Neural cell (in vitro differentiated cells): ENCODE measurements at regions not wholly inside any gene's neighbourhood (a gene's known extent, or its start where the extent isn't known, plus 50 kb on each side); places are given as distances from the start of the nearest gene placed in this dataset.

ENCODE experiments used
- H2AFZ ChIP-seq: fragments of 200-600, 300-800 bp; sonication (generic), shearing (Covaris generic); 2 replicates; pipeline ENCODE4 v1.6.0; 2014; ENCODE audit warnings: low read depth, mild to moderate bottlenecking, antibody characterized with exemption, low read length, moderate library complexity
- H3F3A ChIP-seq: fragments of 200-600 bp; shearing (Covaris generic); 2 replicates; pipeline ENCODE4 v1.6.1; 2016; ENCODE audit warnings: mild to moderate bottlenecking, moderate library complexity, mixed read lengths, antibody characterized with exemption, low read length; ENCODE audit not compliant: insufficient read depth, poor library complexity, severe bottlenecking
- H3K27ac ChIP-seq: fragments of 200-600, 300-800 bp; sonication (generic), shearing (Covaris generic); 2 replicates; pipeline ENCODE4 v1.5.1; 2014; ENCODE audit warnings: mild to moderate bottlenecking, low read length, moderate library complexity
- H3K27me3 ChIP-seq: fragments of 300-800, 200-600 bp; sonication (generic), shearing (Covaris generic); 2 replicates; pipeline ENCODE4 v1.6.0; 2014; ENCODE audit warnings: mild to moderate bottlenecking, low read depth, low read length, moderate library complexity; ENCODE audit not compliant: insufficient read depth
- H3K36me3 ChIP-seq: fragments of 300-800, 200-600 bp; sonication (generic), shearing (Covaris generic); 2 replicates; pipeline ENCODE4 v1.5.1; 2014; ENCODE audit warnings: mild to moderate bottlenecking, antibody characterized with exemption, low read length, moderate library complexity; ENCODE audit not compliant: insufficient read depth
- H3K4me2 ChIP-seq: fragments of 300-800, 200-600 bp; sonication (generic), shearing (Covaris generic); 2 replicates; pipeline ENCODE4 v1.6.0; 2014; ENCODE audit warnings: mild to moderate bottlenecking, low read length
- H3K4me3 ChIP-seq: fragments of 300-800, 200-600 bp; sonication (generic), shearing (Covaris generic); 2 replicates; pipeline ENCODE4 v1.5.1; 2014; ENCODE audit warnings: mild to moderate bottlenecking, low read length, moderate library complexity
- H3K79me2 ChIP-seq: fragments of 200-600 bp; shearing (Covaris generic); replicated peaks from 2 replicates; pipeline ENCODE4 v1.6.0; 2014; ENCODE audit warnings: mild to moderate bottlenecking, low read length, moderate library complexity; ENCODE audit not compliant: insufficient read depth
- H3K9ac ChIP-seq: fragments of 300-800, 200-600 bp; sonication (generic), shearing (Covaris generic); 2 replicates; pipeline ENCODE4 v1.6.1; 2016; ENCODE audit warnings: mild to moderate bottlenecking, low read length, mixed read lengths
- H3K9me2 ChIP-seq: fragments of 200-600 bp; shearing (Covaris generic); 2 replicates; pipeline ENCODE4 v1.6.1; 2016; ENCODE audit warnings: mild to moderate bottlenecking, low read length, mixed read lengths; ENCODE audit not compliant: insufficient read depth
- H3K9me3 ChIP-seq: fragments of 200-600, 300-800 bp; sonication (generic), shearing (Covaris generic); 2 replicates; pipeline ENCODE4 v1.6.1; 2016; ENCODE audit warnings: mild to moderate bottlenecking, mixed run types, low read length, moderate library complexity, mixed read lengths
- H4K20me1 ChIP-seq: fragments of 200-600 bp; shearing (Covaris generic); 2 replicates; pipeline ENCODE4 v1.6.1; 2016; ENCODE audit warnings: mild to moderate bottlenecking, mixed run types; ENCODE audit not compliant: insufficient read depth
- CTCF ChIP-seq: fragments of 450-650 bp; IDR thresholded peaks from 2 replicates; pipeline ENCODE4 v1.5.1; 2014; ENCODE audit warnings: antibody characterized with exemption, mild to moderate bottlenecking, moderate library complexity; ENCODE audit not compliant: poor library complexity, severe bottlenecking
- EP300 ChIP-seq: fragments of 450-650 bp; conservative IDR thresholded peaks from 2 replicates; pipeline ENCODE4 v1.6.1; 2014; ENCODE audit warnings: antibody characterized with exemption, mild to moderate bottlenecking, moderate library complexity; ENCODE audit not compliant: poor library complexity, severe bottlenecking
- EZH2 ChIP-seq: fragments of 200-600, 300-800 bp; shearing (Covaris generic), sonication (generic); IDR thresholded peaks from 2 replicates; pipeline ENCODE4 v1.6.1; 2014; ENCODE audit warnings: antibody characterized with exemption, low read length, borderline replicate concordance, mild to moderate bottlenecking; ENCODE audit not compliant: insufficient read depth, poor library complexity, severe bottlenecking
- MXI1 ChIP-seq: fragments of 450-650 bp; conservative IDR thresholded peaks from 2 replicates; pipeline ENCODE4 v1.6.1; 2014; ENCODE audit warnings: antibody characterized with exemption, mild to moderate bottlenecking; ENCODE audit not compliant: poor library complexity, severe bottlenecking
- POLR2AphosphoS5 ChIP-seq: IDR thresholded peaks from 2 replicates; pipeline ENCODE4 v1.6.1; 2012
- RAD21 ChIP-seq: fragments of 450-650 bp; conservative IDR thresholded peaks from 2 replicates; pipeline ENCODE4 v1.6.1; 2014; ENCODE audit warnings: antibody characterized with exemption, mild to moderate bottlenecking, moderate library complexity
- REST ChIP-seq: IDR thresholded peaks from 2 replicates; pipeline ENCODE4 v1.6.1; 2012; ENCODE audit warnings: borderline replicate concordance
- SMC3 ChIP-seq: fragments of 450-650 bp; conservative IDR thresholded peaks from 2 replicates; pipeline ENCODE4 v1.6.1; 2014; ENCODE audit warnings: antibody characterized with exemption, mild to moderate bottlenecking, moderate library complexity; ENCODE audit not compliant: poor library complexity
- TAF1 ChIP-seq: IDR thresholded peaks from 2 replicates; pipeline ENCODE4 v1.6.1; 2012; ENCODE audit warnings: low read depth

DNA sequence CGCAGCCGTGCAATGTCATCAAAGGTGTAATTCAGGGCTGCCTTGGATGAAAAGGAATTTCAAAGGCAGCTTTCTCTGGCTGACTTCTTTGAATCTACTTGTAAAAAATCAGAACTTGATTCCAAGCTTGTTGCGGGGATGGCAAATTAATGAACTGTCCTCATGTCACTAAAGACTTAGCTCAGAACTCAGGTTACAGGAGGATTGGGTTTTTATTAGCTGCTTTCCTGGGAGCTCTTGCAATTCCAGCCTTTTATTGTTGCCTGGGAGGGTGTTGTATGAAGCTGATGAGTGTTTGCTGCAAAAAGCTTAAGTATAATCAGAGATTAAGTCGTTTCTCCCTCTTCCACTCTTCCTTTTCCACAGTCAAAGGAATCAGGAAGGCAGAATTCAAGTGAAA lies 113.0 kb upstream of the CDH4 start:
- Histone ChIP-seq H3K4me3 (no peak overlapping the region), H3K9me2 (no peaks in the 10 kb centered on the region), H3K27me3 (no peaks in the 10 kb centered on the region), H2AFZ (no peak overlapping the region), H3K36me3 (no peaks in the 10 kb centered on the region), H3K79me2 (no peaks in the 10 kb centered on the region), H3K9ac (peak overlapping the region; percentile 5), H3K4me2 (no peak overlapping the region), H3F3A (no peaks in the 10 kb centered on the region), H3K27ac (peak overlapping the region; percentile 53), H4K20me1 (no peaks in the 10 kb centered on the region), H3K9me3 (no peaks in the 10 kb centered on the region)
- TF ChIP-seq REST: peak; percentile 62
- no peak for TF ChIP-seq POLR2AphosphoS5

DNA sequence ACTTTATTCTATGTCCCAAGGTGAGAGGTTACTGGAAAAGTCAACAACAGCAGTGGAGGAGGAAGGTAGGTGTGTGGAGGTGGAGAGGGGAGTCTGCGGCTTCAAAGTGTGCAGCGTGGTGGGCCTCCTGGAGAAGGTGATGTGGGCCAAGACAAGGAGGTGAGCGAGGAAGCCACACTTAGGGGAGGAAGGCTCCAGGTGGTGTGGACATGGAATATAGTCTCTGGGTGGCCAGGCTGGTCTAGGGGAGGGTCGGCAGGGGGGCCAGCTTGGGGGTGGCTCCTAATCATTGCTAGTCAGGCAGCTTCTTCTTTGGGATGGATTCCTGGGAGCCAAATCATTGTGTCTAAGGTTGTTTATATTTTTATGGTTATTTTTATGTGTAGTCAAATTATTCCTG lies 111.5 kb upstream of the CDH4 start:
- Histone ChIP-seq H3K36me3 (no peaks in the 10 kb centered on the region), H3K79me2 (no peaks in the 10 kb centered on the region), H2AFZ (no peak overlapping the region), H3K9me2 (no peaks in the 10 kb centered on the region), H3K4me3 (no peak overlapping the region), H3K27me3 (no peaks in the 10 kb centered on the region), H3K9me3 (no peaks in the 10 kb centered on the region), H3K4me2 (no peak overlapping the region), H3K27ac (no peak overlapping the region), H4K20me1 (no peaks in the 10 kb centered on the region), H3K9ac (no peak overlapping the region), H3F3A (no peaks in the 10 kb centered on the region)
- TF ChIP-seq RAD21: no peak

GRCh38 chr20:61146023-61146422 lies 106.0 kb upstream of the CDH4 start:
- H3F3A ChIP-seq: no peaks in the 10 kb centered on the region
- no peak overlapping the region for H2AFZ ChIP-seq
- H3K9me3 ChIP-seq: no peaks in the 10 kb centered on the region
- H3K4me3 ChIP-seq: no peak overlapping the region
- no peak overlapping the region for H3K4me2 ChIP-seq
- H3K36me3 ChIP-seq: no peaks in the 10 kb centered on the region
- no peaks in the 10 kb centered on the region for H4K20me1 ChIP-seq
- no peak overlapping the region for H3K9ac ChIP-seq
- TF ChIP-seq SMC3 (no peak), REST (no peak), TAF1 (no peak), POLR2AphosphoS5 (no peak), EZH2 (no peak), EP300 (no peak), MXI1 (no peak), RAD21 (no peak), CTCF (no peak)
- no peaks in the 10 kb centered on the region for H3K9me2 ChIP-seq
- H3K79me2 ChIP-seq: no peaks in the 10 kb centered on the region
- H3K27me3 ChIP-seq: no peaks in the 10 kb centered on the region
- H3K27ac ChIP-seq: no peak overlapping the region
